GM12891 (cell line): ENCODE measurements at regions not wholly inside any gene's neighbourhood (a gene's known extent, or its start where the extent isn't known, plus 50 kb on each side); places are given as distances from the start of the nearest gene placed in this dataset.
"Not testable (repeated sequence)": the region's sequence is repeated elsewhere in the genome, so short reads cannot be mapped to it uniquely, and the experiment has no call there.

Experiments used
- POLR2A ChIP-seq: IDR thresholded peaks from 2 replicates; pipeline ENCODE4 v1.6.1; 2011; ENCODE audit warnings: low read depth, low read length, control low read depth
- POLR2AphosphoS5 ChIP-seq: IDR thresholded peaks from 2 replicates; pipeline ENCODE4 v1.6.1; 2011; ENCODE audit warnings: low read depth, low read length, control low read depth
- POU2F2 ChIP-seq: IDR thresholded peaks from 2 replicates; pipeline ENCODE4 v1.6.1; 2011; ENCODE audit warnings: low read depth, mild to moderate bottlenecking, control low read depth, low read length, moderate library complexity
- TAF1 ChIP-seq: IDR thresholded peaks from 2 replicates; pipeline ENCODE4 v1.6.1; 2011; ENCODE audit warnings: low read depth, low read length, control low read depth

GRCh38 chr15:20016941-20017340 lies 524.7 kb downstream of the GOLGA6L6 start:
- TF ChIP-seq POLR2A, POLR2AphosphoS5, TAF1, POU2F2: not testable (repeated sequence)
